ENCODE measurements at regions not wholly inside any gene's neighbourhood (a gene's known extent, or its start where the extent isn't known, plus 50 kb on each side); places are given as distances from the start of the nearest gene placed in this dataset.

GRCh38 chr12:75784591-75784990 lies 247.0 kb downstream of the PHLDA1 start:
- DNase-seq = no peak

- no peak for DNase-seq
These were observed 248.3 kb downstream of the PHLDA1 start for GRCh38 chr12:75783093-75783877.

- DNase-seq = no peak
These were observed 249.5 kb downstream of the PHLDA1 start for GRCh38 chr12:75782069-75782581.

GRCh38 chr12:75781532-75782046 lies 250.0 kb downstream of the PHLDA1 start:
- no peak for DNase-seq

GRCh38 chr12:75779891-75780496 lies 251.6 kb downstream of the PHLDA1 start:
- no peak for DNase-seq

GRCh38 chr12:75774261-75775052 lies 257.1 kb downstream of the PHLDA1 start:
- DNase-seq = no peak

- no peak for DNase-seq
These were observed 258.2 kb downstream of the PHLDA1 start for GRCh38 chr12:75773377-75773776.

- no peak for DNase-seq
These were observed 259.6 kb upstream of the KRR1 start for GRCh38 chr12:75771023-75771422.

GRCh38 chr12:75767957-75768356 lies 256.5 kb upstream of the KRR1 start:
- no peak for DNase-seq

GRCh38 chr12:75766263-75767160 lies 255.1 kb upstream of the KRR1 start:
- no peak for DNase-seq

GRCh38 chr12:75765170-75766059 lies 254.0 kb upstream of the KRR1 start:
- no peak for DNase-seq

- no peak for DNase-seq
These were observed 252.9 kb upstream of the KRR1 start for GRCh38 chr12:75764091-75764841.

- DNase-seq = no peak
These were observed 249.3 kb upstream of the KRR1 start for GRCh38 chr12:75760573-75761294.

- DNase-seq = no peak
These were observed 248.6 kb upstream of the KRR1 start for GRCh38 chr12:75759842-75760572.

- DNase-seq = no peak
These were observed 247.8 kb upstream of the KRR1 start for GRCh38 chr12:75759196-75759595.

- DNase-seq = no peak
These were observed 245.4 kb upstream of the KRR1 start for GRCh38 chr12:75756771-75757170.

- no peak for DNase-seq
These were observed 244.7 kb upstream of the KRR1 start for GRCh38 chr12:75756111-75756510.

GRCh38 chr12:75754698-75755097 lies 243.3 kb upstream of the KRR1 start:
- no peak for DNase-seq

- no peak for DNase-seq
These were observed 242.7 kb upstream of the KRR1 start for GRCh38 chr12:75754141-75754540.
